OCI-LY1 (cell line): ENCODE measurements at regions not wholly inside any gene's neighbourhood (a gene's known extent, or its start where the extent isn't known, plus 50 kb on each side); places are given as distances from the start of the nearest gene placed in this dataset.

Experiments used
- H2AFZ ChIP-seq: fragments of 200-600 bp; sonication (generic), shearing (Covaris generic); 2 replicates; pipeline ENCODE4 v1.6.0; 2014; ENCODE audit warnings: antibody characterized with exemption, mild to moderate bottlenecking, low read length
- H3F3A ChIP-seq: fragments of 200-600 bp; sonication (generic), shearing (Covaris generic); 2 replicates; pipeline ENCODE4 v1.6.0; 2014; ENCODE audit warnings: mild to moderate bottlenecking, antibody characterized with exemption, low read length, moderate library complexity; ENCODE audit not compliant: insufficient read depth
- H3K27ac ChIP-seq: fragments of 200-600 bp; sonication (generic); 2 replicates; pipeline ENCODE4 v1.5.1; 2014; ENCODE audit warnings: low read length, mixed run types, mild to moderate bottlenecking, low read depth; ENCODE audit not compliant: poor library complexity, severe bottlenecking
- H3K27me3 ChIP-seq: fragments of 200-600 bp; sonication (generic); 2 replicates; pipeline ENCODE4 v1.6.0; 2014; ENCODE audit warnings: antibody characterized with exemption, mild to moderate bottlenecking, low read length, moderate library complexity; ENCODE audit not compliant: insufficient read depth
- H3K36me3 ChIP-seq: fragments of 200-600 bp; sonication (generic); 2 replicates; pipeline ENCODE4 v1.6.1; 2014; ENCODE audit warnings: mild to moderate bottlenecking, antibody characterized with exemption, low read length, moderate library complexity, mixed read lengths; ENCODE audit not compliant: insufficient read depth
- H3K4me1 ChIP-seq: fragments of 200-600 bp; sonication (generic); 2 replicates; pipeline ENCODE4 v1.5.1; 2014; ENCODE audit warnings: mild to moderate bottlenecking, low read length, moderate library complexity; ENCODE audit not compliant: insufficient read depth, severe bottlenecking
- H3K4me2 ChIP-seq: fragments of 200-600 bp; sonication (generic), shearing (Covaris generic); 2 replicates; pipeline ENCODE4 v1.6.1; 2014; ENCODE audit warnings: low read length
- H3K4me3 ChIP-seq: fragments of 200-600 bp; sonication (generic); 2 replicates; pipeline ENCODE4 v1.5.1; 2014; ENCODE audit warnings: low read length, low read depth, mild to moderate bottlenecking, mixed read lengths; ENCODE audit not compliant: poor library complexity, severe bottlenecking
- H3K79me2 ChIP-seq: fragments of 200-600 bp; shearing (Covaris generic); 2 replicates; pipeline ENCODE4 v1.6.1; 2016; ENCODE audit warnings: mixed run types, low read length, mixed read lengths; ENCODE audit not compliant: insufficient read depth
- H3K9ac ChIP-seq: fragments of 200-600 bp; sonication (generic), shearing (Covaris generic); 2 replicates; pipeline ENCODE4 v1.6.1; 2014; ENCODE audit warnings: mild to moderate bottlenecking, low read length, mixed read lengths
- H3K9me2 ChIP-seq: fragments of 200-600 bp; sonication (generic), shearing (Covaris generic); 2 replicates; pipeline ENCODE4 v1.6.1; 2014; ENCODE audit warnings: low read depth, mild to moderate bottlenecking, low read length, mixed read lengths
- H3K9me3 ChIP-seq: fragments of 200-600 bp; shearing (Covaris generic); 2 replicates; pipeline ENCODE4 v1.6.1; 2014; ENCODE audit warnings: low read length, mixed read lengths
- H4K20me1 ChIP-seq: fragments of 200-600 bp; sonication (generic), shearing (Covaris generic); 2 replicates; pipeline ENCODE4 v1.6.0; 2016; ENCODE audit warnings: mild to moderate bottlenecking, low read length; ENCODE audit not compliant: insufficient read depth
- EZH2 ChIP-seq: fragments of 200-600 bp; sonication (generic), shearing (Covaris generic); IDR thresholded peaks from 2 replicates; pipeline ENCODE4 v1.8.0; 2017; ENCODE audit warnings: borderline replicate concordance, mixed run types, mild to moderate bottlenecking, antibody characterized with exemption, low read length, moderate library complexity, mixed read lengths
- TF ChIP-seq, protein P1 (sequence below): fragments of 200-600 bp; sonication (generic), shearing (Covaris generic); IDR thresholded peaks from 2 replicates; pipeline ENCODE4 v1.5.1; 2017; ENCODE audit warnings: mild to moderate bottlenecking, antibody characterized with exemption, low read length, moderate library complexity, mixed read lengths

DNA sequence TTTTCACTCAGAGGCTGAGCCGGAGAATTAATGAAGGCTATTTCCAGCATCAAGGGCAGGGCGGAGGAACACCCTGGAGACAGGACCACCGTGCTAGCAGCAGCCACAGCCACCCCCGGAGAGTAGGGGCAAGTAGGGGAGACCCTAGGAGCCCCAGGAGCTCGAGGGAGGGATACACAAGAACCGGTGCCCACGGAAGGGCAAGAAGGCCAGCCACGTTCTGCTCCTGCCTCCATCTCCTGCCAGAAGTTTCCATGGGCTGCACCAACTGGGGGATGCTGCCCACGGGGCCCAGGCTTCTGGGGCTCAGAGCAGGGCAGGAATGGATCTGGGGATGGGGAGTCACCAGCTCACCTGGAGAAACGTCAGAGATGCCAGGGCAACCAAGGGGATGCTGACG, 626.8 kb downstream of the TBC1D22A start:
- Histone ChIP-seq H3K9ac (no peak overlapping the region), H3K27me3 (peaks cover 2% of the 10 kb centered on the region; the same call in 1 of the 2 replicates)

DNA sequence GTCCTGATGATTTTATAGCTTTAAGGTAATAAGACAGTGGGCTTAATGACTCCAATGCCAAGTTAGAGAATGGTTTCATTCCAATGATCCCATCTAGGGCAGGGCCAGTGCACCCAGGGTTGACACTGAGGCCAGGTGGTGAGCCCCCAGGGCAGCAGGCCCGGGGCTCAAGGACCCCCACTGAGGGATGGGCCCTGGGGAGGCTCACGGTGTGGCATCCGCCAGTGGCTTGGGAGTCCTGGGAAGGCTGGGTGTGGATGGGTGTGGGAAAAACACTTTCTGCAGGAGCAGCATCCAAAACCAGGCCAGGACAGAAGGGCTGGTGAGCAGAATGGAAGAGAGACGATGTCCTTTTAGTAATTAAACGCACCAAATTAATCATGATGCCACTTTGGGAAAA, 626.3 kb downstream of the TBC1D22A start:
- Histone ChIP-seq H3K79me2 (no peaks in the 10 kb centered on the region), H3K4me1 (no peaks in the 10 kb centered on the region), H3K9ac (no peak overlapping the region), H4K20me1 (no peaks in the 10 kb centered on the region), H3K36me3 (no peaks in the 10 kb centered on the region), H3K9me3 (no peaks in the 10 kb centered on the region), H2AFZ (no peak overlapping the region), H3K9me2 (no peaks in the 10 kb centered on the region), H3K27me3 (no peaks in the 10 kb centered on the region; the same call in 1 of the 2 replicates), H3K4me2 (no peak overlapping the region), H3K4me3 (no peak overlapping the region), H3K27ac (no peak overlapping the region), H3F3A (no peaks in the 10 kb centered on the region)
- no peak for TF ChIP-seq EZH2
- TF ChIP-seq, protein P1, sequence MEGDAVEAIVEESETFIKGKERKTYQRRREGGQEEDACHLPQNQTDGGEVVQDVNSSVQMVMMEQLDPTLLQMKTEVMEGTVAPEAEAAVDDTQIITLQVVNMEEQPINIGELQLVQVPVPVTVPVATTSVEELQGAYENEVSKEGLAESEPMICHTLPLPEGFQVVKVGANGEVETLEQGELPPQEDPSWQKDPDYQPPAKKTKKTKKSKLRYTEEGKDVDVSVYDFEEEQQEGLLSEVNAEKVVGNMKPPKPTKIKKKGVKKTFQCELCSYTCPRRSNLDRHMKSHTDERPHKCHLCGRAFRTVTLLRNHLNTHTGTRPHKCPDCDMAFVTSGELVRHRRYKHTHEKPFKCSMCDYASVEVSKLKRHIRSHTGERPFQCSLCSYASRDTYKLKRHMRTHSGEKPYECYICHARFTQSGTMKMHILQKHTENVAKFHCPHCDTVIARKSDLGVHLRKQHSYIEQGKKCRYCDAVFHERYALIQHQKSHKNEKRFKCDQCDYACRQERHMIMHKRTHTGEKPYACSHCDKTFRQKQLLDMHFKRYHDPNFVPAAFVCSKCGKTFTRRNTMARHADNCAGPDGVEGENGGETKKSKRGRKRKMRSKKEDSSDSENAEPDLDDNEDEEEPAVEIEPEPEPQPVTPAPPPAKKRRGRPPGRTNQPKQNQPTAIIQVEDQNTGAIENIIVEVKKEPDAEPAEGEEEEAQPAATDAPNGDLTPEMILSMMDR = no peak

More for the DNA sequence above, 626.8 kb downstream of the TBC1D22A start:
- Histone ChIP-seq H3K27ac (no peak overlapping the region), H3K9me2 (no peaks in the 10 kb centered on the region), H3K4me1 (no peaks in the 10 kb centered on the region), H3K4me3 (no peak overlapping the region), H3K36me3 (no peaks in the 10 kb centered on the region), H3K79me2 (no peaks in the 10 kb centered on the region), H2AFZ (no peak overlapping the region), H3F3A (no peaks in the 10 kb centered on the region), H4K20me1 (no peaks in the 10 kb centered on the region), H3K9me3 (no peaks in the 10 kb centered on the region), H3K4me2 (no peak overlapping the region)
- TF ChIP-seq EZH2 = no peak
- TF ChIP-seq, protein P1 = no peak

- no peak for TF ChIP-seq EZH2
- TF ChIP-seq, protein P1 = no peak
- H3K4me3 ChIP-seq = no peak overlapping the region
- no peaks in the 10 kb centered on the region for H3K9me3 ChIP-seq
- no peaks in the 10 kb centered on the region for H4K20me1 ChIP-seq
- H3K27me3 ChIP-seq = no peaks in the 10 kb centered on the region; the same call in 1 of the 2 replicates
- no peaks in the 10 kb centered on the region for H3K36me3 ChIP-seq
- no peaks in the 10 kb centered on the region for H3K9me2 ChIP-seq
- no peaks in the 10 kb centered on the region for H3K79me2 ChIP-seq
- no peak overlapping the region for H3K9ac ChIP-seq
- H3K27ac ChIP-seq = no peak overlapping the region
- no peak overlapping the region for H2AFZ ChIP-seq
- no peaks in the 10 kb centered on the region for H3F3A ChIP-seq
- H3K4me1 ChIP-seq = no peaks in the 10 kb centered on the region
- no peak overlapping the region for H3K4me2 ChIP-seq
Observed at GRCh38 chr22:47388331-47388730, 625.9 kb downstream of the TBC1D22A start.
